Lung microvascular endothelial cell (primary cell): ENCODE measurements at regions not wholly inside any gene's neighbourhood (a gene's known extent, or its start where the extent isn't known, plus 50 kb on each side); places are given as distances from the start of the nearest gene placed in this dataset.
A peak's percentile ranks its signal among the peaks of the same experiment; 100 is the strongest.
"Not testable (repeated sequence)": the region's sequence is repeated elsewhere in the genome, so short reads cannot be mapped to it uniquely, and the experiment has no call there.

Experiments used
- DNase-seq, 2 donors: peaks; one replicate each; pipeline versions ENCODE4 v3.0.0 to v3.0.0-alpha.2; 2010; ENCODE audit warnings: low read depth in 2 of 2

GRCh38 chr18:10138719-10139118 lies 224.9 kb downstream of the VAPA start:
- DNase-seq, result no peak

- DNase-seq, result no peak
Observed at GRCh38 chr18:10139783-10140410, 226.1 kb downstream of the VAPA start.

- no peak for DNase-seq
Observed at GRCh38 chr18:10140461-10141282, 226.9 kb downstream of the VAPA start.

GRCh38 chr18:10141559-10141958 lies 227.7 kb downstream of the VAPA start:
- DNase-seq, result no peak

GRCh38 chr18:10142056-10142455 lies 228.2 kb downstream of the VAPA start:
- peak; percentile 22 for DNase-seq

GRCh38 chr18:10142496-10143160 lies 228.8 kb downstream of the VAPA start:
- peak; percentile 42 to 46 for DNase-seq

GRCh38 chr18:10143596-10143995 lies 229.8 kb downstream of the VAPA start:
- DNase-seq, result peak in 1 of 2 donors; percentile 29

GRCh38 chr18:10145546-10145945 lies 231.7 kb downstream of the VAPA start:
- no peak for DNase-seq

GRCh38 chr18:10147226-10147625 lies 233.4 kb downstream of the VAPA start:
- no peak for DNase-seq

- no peak for DNase-seq
Observed at GRCh38 chr18:10147752-10148151, 233.9 kb downstream of the VAPA start.

GRCh38 chr18:10148189-10148929 lies 234.5 kb downstream of the VAPA start:
- DNase-seq, result no peak

- no peak for DNase-seq
Observed at GRCh38 chr18:10149768-10150556, 236.1 kb downstream of the VAPA start.

- DNase-seq, result not testable (repeated sequence)
Observed at GRCh38 chr18:10150576-10150975, 236.8 kb downstream of the VAPA start.

- no peak for DNase-seq
Observed at GRCh38 chr18:10152475-10152874, 238.7 kb downstream of the VAPA start.

- DNase-seq, result no peak
Observed at GRCh38 chr18:10153924-10154752, 240.3 kb downstream of the VAPA start.

- no peak for DNase-seq
Observed at GRCh38 chr18:10157706-10158105, 243.9 kb downstream of the VAPA start.

- DNase-seq, result no peak
Observed at GRCh38 chr18:10160251-10160650, 246.4 kb downstream of the VAPA start.

GRCh38 chr18:10161315-10161714 lies 247.5 kb downstream of the VAPA start:
- no peak for DNase-seq

- DNase-seq, result no peak
Observed at GRCh38 chr18:10162340-10162739, 248.5 kb downstream of the VAPA start.
